ENCODE measurements at regions not wholly inside any gene's neighbourhood (a gene's known extent, or its start where the extent isn't known, plus 50 kb on each side); places are given as distances from the start of the nearest gene placed in this dataset.
"Not testable (repeated sequence)": the region's sequence is repeated elsewhere in the genome, so short reads cannot be mapped to it uniquely, and the experiment has no call there.

DNA sequence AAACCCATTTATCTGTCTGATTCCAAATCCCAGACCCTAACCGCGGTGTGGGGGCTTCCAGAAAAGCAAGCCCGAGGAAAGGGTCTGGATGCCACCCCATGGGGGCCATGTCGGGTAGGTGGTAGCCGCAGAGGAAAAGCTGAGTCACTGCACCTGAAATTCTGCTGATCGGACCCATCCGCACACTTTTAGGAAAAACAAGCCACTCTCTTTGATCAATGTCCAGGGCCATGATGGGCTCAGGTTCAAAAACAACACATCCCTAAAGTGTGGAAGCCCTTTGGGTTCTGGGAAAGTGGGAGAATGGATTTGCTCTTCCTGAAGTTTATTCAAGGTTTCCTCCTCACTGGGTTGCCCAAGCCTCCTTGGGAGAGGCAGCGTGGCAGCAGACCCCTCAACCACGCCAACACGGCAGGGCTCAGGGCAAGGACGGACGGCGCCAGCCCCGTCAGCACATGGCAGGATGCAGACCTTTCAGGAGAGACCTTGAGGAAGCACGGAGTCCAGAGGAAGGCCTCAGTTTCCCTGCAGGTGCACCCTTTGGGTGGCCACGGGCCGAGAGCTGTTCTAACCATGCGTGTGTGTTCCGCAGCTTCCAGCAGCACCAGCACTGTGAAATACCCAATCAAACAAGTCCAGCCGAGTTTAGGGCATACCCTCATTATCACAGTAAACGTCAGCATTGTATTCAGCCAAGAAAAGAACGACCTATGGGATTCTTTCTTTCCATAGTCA, 367.0 kb downstream of the FOXL1 start:
- DNase-seq, result no peak

DNA sequence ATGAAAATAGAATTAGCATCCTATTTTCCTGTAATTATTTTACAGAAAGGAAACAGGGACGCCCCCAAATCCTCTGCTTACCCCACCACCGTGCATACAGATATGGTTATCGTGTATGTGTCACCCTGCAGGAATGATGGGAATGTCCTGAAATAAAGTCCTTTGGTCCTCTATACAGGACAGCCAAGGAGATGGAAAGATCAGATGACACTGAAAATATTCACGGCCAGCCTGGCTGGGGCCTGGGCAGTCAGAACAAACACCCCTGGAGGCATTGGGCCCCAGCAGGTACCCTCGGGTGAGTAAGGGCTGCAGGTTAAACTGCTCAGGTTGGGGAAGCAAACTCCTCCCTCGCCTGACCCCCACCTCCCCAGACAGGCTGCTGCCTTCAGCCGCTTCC, 368.0 kb downstream of the FOXL1 start:
- no peak for DNase-seq

DNA sequence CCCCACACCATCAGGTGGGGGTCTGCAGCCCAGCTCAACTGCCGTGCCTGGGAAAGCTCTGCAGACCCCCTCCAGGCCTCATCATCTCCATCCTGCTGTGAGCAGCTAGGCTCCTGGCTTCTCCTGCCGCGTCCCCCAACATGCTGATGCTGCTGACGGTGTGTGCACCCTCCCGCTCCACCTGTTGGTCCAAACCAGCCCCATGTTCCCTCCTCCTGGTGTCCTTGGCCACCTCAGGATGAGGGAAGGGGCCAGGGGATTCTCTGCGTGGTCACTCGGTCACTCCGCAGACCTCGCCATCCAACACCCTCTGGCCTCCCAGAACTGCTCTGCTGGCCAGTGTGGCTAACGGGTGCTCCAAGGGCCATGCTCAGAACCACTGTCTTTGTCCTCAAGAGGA, 368.6 kb downstream of the FOXL1 start:
- DNase-seq, result no peak

DNA sequence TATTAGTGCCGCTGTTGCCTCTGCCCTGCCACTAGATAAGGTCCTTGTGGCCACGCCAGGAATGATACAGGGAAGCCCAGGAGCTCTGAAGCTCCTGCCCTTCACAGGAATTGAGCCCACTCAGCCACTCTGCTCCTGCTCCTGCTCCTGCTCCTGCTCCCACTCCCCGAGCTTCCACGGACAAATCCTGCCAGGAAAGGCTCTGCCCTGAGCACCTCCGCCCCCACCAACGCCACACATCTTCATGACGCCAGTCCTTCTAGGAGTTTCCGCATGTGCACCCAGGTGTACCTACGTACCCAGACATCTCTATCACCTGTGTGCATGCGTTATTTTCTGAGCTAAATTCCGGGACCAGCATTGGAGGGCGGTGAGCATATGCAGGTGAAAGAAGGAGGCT, 369.1 kb downstream of the C16orf95 start:
- DNase-seq, result no peak

DNA sequence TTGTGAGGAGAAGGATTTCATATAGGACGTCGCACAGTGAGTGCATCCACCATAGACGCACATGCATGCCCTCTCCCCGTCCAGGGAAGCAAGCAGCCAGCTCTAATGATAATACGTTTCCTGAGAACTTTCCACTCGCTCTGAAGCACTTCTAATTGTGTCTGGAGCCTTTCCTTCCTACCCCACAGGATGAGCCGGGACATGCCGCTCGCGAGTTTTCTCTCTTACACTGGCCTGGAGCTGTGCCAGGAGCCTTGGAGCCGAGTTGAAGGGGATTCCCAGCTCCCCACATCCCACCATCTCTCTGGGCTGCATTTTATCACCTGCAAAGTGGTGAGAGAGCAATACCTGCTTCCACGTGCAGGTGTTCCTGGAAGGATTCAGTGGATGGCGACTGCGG, 368.1 kb downstream of the C16orf95 start:
- DNase-seq, result no peak

DNA sequence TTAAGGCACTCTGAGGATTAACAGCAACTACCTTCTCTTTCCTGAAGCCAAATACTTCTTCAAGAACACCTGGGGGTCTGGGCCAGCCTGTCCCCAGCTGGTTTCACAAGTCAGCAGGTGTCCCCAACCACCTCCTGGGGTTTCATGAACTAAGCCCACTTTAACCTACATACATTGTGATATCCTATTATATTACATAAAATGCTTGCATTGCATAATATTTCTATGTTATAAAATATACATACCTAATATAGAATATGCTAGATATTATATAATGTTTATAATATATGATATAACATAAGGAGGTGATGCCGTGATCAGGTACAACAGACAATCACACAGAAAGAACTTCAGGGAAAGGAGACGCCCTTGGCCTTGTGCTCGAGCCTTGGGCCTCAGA, 367.6 kb downstream of the C16orf95 start:
- no peak for DNase-seq

DNA sequence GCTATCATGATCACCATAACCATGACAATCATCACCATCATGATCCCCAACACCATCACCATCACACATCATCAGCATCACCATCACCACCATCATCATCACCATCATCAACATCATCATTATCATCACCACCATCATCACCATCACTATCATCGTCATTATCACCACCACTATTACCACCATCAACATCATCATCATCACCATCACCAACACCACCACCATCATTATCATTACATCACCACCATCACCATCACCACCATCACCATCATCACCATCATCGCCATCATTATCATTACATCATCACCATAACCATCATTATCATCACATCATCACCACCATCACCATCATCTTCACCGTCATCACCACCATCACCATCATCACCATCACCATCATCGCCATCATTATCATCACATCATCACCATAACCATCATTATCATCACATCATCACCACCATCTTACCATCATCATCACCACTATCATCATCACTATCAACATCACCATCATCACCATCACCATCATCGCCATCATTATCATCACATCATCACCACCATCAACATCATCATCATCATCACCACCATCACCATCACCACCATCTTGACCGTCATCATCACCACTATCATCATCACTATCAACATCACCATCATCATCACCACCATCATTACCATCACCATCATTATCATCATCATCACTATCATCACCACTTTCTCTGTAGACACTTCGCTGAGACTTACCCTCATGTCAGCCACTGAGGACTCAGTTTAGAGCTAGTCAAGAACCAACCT, 366.0 kb downstream of the C16orf95 start:
- no peak for DNase-seq

DNA sequence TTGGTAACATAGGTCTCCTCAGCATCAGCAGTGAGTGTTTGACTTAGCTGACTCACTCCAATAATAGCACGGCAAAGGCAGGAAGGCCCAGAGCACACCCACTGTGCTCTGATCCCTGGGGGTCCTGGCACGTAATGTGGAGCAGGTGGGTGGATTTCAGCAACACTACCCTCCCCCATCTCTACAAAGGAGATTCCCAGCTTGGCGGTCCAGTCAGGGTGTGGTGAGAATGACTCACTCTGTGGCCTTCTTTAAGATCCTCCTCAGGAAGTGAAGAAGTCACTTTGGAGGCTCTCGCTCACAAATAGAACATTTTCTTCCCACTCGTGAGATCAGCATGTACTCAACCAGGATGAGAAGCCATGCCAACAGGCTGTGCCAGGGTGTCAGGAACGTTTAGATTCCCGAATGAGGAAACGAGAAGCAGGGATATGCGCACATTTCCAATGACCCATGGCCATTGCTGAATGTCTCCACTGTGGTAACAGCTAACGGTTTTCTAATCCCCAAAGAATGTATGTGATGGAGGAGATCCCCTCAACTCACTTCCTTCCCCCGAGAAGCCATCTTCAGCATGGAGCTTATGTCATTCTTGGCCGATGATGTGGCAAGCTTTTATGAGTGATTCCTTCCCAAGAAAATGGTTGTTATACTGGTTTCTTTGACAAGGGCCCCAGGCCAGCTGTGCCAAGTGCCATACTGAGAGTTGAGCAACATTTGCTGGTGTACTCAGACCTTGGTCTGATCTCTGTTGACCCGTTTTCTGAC, 365.2 kb downstream of the C16orf95 start:
- no peak for DNase-seq

DNA sequence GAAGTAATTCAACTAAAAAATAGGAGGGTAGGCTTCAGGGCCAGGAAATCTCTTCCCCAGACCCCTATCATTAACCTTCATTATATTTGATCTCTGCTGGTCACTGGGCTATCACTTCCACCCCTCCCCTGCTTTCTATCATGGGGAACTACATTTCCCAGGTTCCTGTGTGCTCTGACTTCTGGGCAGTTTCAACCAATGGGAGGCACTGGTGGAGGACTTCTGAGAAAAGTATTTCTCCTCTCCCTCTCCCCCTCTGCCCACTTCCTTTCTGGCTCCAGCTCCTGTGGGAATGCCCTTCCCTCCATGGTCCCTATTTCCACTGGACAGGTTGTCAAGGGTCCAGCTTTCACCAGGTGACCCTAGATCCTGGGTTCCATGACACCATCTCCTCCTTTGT, 364.4 kb downstream of the C16orf95 start:
- DNase-seq, result no peak

DNA sequence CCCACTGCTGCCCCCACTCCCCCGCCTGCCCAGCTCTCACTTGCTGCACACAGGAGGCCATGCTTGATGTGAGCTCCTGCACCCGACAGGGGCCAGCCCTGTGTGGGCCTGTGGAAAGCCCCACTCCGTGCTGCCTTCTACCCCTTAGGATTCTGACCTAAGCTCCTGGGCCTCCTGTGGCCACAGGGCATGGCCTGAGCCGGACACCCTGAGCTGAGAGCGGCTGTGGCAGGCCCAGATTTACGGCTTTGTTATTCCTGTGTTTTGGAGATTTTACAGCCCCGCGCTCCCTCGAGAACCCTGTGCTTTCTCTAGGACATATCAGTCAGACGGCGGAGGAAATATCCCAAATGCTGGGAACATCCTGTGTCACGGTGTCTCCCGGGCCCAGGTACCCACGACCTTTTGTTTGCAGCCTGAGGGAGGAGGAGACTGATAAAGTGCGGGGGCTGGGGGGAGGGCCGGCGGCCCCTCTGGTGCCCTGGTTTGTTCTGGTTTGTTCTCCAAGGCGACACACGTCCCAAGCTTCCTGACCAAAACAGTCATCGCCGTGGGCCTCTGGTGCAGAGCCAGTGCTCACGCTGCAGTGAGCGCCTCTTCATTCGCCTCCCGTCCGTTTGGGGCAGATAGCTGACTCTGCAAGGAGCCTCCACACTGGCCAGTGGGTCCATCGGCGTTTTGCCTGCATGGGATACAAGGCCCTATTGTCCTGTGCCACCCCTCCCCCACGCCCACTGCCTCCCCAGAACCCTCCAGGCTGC, 363.4 kb downstream of the C16orf95 start:
- no peak for DNase-seq

DNA sequence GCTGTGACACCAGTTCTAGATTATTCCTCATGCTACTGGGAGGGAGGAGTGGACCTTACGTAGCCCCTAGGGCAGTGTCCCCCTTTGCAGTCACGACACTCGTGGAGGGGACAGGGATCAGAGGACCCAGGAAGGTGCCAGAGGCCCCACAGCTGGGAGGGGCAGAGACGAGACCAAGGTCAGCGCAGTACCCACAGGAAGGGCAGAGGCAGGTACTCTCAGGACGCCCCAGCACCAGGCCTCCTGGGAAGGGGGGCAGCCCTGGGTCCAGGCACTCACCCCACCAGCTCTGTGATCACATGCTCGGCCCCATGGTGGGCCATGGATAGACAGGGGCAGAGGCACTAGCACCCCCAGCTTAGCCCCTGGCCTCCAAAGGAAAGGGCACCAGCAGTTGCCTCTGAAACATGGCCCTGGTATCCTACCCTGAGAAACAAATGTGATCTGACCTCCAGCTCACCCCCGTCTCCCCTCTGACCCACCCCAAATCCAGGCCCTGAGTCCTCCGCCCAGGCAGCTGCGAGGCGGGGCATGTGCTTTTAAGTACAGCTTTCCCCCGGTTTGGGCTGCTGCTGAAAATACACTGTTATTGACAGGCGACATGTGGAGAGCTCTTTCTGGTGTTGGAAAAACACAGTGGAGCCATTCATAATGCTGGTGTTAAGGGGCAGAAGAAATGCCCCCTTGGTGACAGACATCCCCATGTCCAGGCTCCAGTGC, 361.9 kb downstream of the C16orf95 start:
- no peak for DNase-seq

DNA sequence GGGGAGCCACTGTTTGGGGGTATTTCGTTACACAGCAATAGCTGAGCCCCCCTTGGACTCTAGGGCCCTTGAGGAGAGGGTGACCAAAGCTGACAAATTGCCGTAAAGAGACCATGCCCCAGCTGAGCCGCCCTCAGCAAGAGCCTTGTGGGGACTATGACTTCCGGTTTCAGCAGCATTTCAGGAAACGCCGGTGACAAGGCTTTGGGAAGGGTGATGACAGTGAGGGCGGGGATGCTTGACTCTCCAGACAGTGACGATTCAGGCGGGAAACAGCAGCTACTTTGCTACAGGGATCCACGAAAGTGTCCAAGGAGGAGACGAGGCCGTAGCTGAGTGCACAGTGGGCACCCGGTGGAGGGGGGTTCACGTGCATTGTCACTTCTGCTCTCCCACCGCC, 360.8 kb downstream of the C16orf95 start:
- DNase-seq, result no peak

DNA sequence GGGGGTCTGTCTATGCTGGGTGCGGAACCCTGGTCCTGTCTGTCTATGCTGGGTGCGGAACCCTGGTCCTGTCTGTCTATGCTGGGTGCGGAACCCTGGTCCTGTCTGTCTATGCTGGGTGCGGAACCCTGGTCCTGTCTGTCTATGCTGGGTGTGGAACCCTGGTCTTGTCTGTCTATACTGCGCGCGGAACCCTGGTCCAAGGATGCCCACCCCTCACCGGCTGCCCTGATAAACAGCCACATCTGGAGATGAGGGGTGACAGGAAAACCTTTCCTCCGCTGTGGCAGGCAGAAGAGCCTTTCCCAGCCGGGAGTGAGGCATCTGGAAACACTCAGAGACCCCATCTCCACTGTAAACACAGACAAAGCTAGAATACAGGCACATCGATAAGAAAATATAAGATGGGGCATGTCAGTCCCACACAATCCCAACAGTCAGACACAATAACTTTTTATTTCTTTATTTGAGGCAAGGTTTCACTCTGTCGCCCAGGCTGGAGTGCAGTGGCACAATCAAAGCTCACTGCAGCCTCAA, 359.5 kb downstream of the C16orf95 start:
- DNase-seq, result not testable (repeated sequence)

DNA sequence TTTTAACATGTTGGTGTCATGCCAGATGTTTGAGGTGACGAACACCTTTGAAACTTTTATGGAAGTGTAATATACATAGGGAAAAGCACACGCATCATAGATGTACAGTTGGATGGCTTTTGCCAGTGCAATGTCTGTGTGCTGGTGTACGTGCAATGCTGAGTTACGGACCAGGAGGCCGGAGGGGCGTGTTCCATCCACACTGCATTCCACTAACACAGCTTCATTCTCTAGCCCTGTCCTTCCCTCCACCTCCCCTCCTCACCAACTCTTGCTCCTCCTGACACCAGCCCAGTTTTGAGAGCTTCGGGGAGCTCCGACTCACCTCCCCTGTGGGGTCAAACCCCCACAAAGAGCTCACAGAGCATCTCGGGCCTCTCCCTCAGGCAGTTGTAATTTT, 358.8 kb downstream of the C16orf95 start:
- DNase-seq, result no peak

DNA sequence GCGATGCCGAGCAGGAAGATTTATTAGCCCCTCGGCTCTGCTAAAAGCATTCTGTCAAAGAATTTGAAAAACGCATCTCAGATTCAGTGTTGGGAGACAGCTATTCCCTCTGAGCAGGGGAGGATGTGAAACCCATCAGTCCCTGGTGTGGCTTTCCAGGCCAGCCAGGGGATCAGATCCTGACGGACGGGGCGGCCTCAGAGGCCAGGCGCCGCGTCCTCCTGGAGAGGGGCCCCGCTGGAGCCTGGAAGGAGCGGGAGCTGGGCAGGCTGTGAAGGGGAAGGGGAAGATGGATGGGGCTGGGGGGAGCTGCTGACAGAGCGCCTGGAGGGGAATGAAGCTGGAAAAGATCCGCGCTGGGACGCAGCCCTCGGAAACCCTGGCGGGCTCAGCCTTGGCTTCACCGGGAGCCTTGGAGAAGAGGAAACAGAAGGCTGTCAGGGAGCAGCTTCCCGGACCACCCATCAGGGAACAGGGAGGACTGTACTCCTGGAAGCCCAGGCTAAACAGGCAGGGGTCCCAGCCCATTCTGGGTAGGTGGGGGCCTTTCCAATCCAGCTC, 358.0 kb downstream of the C16orf95 start:
- no peak for DNase-seq

DNA sequence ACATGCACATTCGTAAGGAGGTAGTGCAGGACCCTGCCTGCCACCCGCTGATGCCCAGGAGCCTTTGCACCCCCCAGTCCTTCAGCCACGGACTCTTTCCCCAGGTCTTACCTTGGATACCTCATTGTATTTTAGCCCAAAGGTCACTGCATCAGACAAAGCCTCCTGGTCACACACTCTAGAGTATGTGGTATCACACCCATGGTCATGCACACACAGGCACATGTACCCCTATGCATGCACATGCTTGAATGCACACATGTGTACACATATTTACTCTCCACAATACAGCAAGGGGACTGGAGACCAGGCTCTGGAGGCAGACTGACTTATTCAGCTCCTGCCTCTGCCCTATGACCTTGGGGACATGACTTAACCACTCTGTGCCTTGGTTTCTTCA, 357.5 kb downstream of the C16orf95 start:
- no peak for DNase-seq

DNA sequence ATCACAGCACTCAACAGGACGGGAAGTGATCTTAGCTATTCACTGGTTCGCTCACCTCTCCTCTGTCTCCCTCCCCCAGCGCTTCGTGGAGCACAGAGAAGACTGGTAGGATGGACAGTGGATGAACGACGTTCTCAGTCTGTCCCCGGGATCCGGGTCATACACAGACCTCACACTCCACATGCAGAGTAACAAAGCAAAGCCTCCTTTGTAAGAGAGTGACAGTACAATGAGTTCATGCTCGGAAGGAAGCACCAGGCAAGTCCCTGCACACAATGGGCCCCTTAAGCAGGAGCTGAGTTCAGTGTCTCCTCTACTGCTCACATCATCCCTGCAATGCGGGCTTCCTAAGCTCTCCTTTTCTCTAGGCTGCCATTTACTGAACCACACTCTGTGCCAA, 356.9 kb downstream of the C16orf95 start:
- no peak for DNase-seq

DNA sequence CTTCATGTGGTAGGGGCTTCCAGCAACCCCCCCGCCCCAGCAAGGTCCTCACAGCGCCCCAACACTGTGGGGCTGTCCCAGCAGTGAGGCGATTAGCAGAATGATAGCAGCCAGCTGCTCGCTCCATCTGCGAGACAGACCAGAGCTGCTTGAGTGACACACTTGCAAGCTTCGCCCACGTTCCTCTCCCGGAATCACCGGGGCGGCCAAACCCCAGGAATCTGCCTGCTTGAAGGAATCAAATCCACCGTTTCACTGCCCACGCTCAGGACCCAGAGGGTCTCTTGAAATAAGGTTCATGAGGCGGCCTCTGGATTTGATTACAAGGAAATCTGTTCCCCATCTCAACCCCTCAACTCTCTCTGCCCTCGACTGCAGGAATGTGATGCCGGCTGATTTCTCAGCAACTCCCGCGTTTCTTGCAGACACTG, 356.0 kb downstream of the C16orf95 start:
- DNase-seq, result no peak

DNA sequence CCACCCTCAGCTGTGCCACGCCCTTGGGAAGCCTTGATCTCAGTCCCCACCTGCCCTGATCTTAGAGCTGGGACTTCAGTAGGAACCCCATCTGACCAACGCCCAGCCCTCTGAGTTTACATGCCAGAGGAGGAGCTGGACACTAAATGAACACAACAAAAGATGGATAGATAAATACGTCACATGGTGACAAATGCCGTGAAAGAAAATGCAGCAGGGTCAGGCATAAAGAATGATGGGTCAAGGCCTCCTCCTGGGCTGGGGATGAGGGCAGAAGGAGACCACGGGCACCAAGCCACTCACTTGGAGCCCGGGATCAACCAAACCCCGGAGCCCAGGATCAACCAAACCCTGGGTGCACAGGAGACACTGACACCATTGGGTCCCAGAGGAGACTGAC, 354.9 kb downstream of the C16orf95 start:
- DNase-seq, result no peak

DNA sequence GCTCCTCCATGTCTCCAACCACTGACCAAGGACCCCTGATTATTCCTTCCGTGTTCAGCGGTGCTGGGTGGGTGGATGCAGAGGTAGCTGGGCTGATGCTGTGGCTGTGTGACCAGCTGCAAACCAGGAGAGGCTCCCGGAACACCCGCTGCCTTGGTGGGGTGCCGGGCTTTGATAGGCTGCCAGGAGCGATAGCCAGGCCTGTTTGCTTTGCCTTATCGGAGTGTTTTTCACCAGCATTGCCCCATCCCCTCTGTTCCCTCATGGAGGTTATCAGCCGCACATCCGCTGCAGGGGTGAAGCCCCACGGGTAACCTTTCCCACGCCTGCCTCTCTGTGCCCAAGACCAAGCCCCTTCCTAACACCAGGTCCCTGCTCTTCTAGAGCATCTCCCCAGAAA, 354.3 kb downstream of the C16orf95 start:
- DNase-seq, result no peak

Data from activated T-cell treated with anti-CD3 and anti-CD28 coated beads, Interleukin-2, amount 50 U/mL, for 48 hours (primary cell).